NCI-H187 (cell line): ENCODE measurements at regions not wholly inside any gene's neighbourhood (a gene's known extent, or its start where the extent isn't known, plus 50 kb on each side); places are given as distances from the start of the nearest gene placed in this dataset.
"Not testable (repeated sequence)": the region's sequence is repeated elsewhere in the genome, so short reads cannot be mapped to it uniquely, and the experiment has no call there.

ENCODE experiments used
- DNase-seq, 2 experiments: peaks; one replicate each; lab custom pipeline; 2025; lab: John Stamatoyannopoulos, UW

- no peak for DNase-seq
These were observed 407.1 kb downstream of the BMP2 start for GRCh38 chr20:7174554-7174953.

GRCh38 chr20:7175827-7176226, 408.3 kb downstream of the BMP2 start:
- DNase-seq, result not testable (repeated sequence)

GRCh38 chr20:7178004-7178403, 410.5 kb downstream of the BMP2 start:
- no peak for DNase-seq

GRCh38 chr20:7180256-7181045, 413.0 kb downstream of the BMP2 start:
- DNase-seq, result no peak

GRCh38 chr20:7189231-7189630, 421.7 kb downstream of the BMP2 start:
- peak; percentile 19 to 54 for DNase-seq

GRCh38 chr20:7193681-7194080, 426.2 kb downstream of the BMP2 start:
- DNase-seq, result no peak

- DNase-seq, result no peak
These were observed 428.2 kb downstream of the BMP2 start for GRCh38 chr20:7195704-7196103.

GRCh38 chr20:7196481-7196880, 429.0 kb downstream of the BMP2 start:
- DNase-seq, result no peak

- DNase-seq, result no peak
These were observed 432.4 kb downstream of the BMP2 start for GRCh38 chr20:7199861-7200260.

- no peak for DNase-seq
These were observed 439.8 kb downstream of the BMP2 start for GRCh38 chr20:7207186-7207798.

GRCh38 chr20:7210910-7211309, 443.4 kb downstream of the BMP2 start:
- DNase-seq, result no peak

- no peak for DNase-seq
These were observed 446.7 kb downstream of the BMP2 start for GRCh38 chr20:7214081-7214740.

- no peak for DNase-seq
These were observed 450.1 kb downstream of the BMP2 start for GRCh38 chr20:7217606-7218005.

- no peak for DNase-seq
These were observed 453.3 kb downstream of the BMP2 start for GRCh38 chr20:7220755-7221154.

- no peak for DNase-seq
These were observed 458.7 kb downstream of the BMP2 start for GRCh38 chr20:7226156-7226555.

GRCh38 chr20:7231303-7231702, 463.8 kb downstream of the BMP2 start:
- no peak for DNase-seq

GRCh38 chr20:7232796-7233195, 465.3 kb downstream of the BMP2 start:
- no peak for DNase-seq

GRCh38 chr20:7237251-7237650, 469.8 kb downstream of the BMP2 start:
- DNase-seq, result no peak

- DNase-seq, result no peak
These were observed 473.0 kb downstream of the BMP2 start for GRCh38 chr20:7240490-7240889.

GRCh38 chr20:7248281-7249201, 481.1 kb downstream of the BMP2 start:
- peak in 1 of 2 experiments; percentile 26 for DNase-seq

GRCh38 chr20:7250337-7250736, 482.9 kb downstream of the BMP2 start:
- no peak for DNase-seq

- DNase-seq, result no peak
These were observed 489.6 kb downstream of the BMP2 start for GRCh38 chr20:7257099-7257498.
